NCI-H524 treated with DMSO at 0.1 percent for 48 hours (cell line): ENCODE measurements at regions not wholly inside any gene's neighbourhood (a gene's known extent, or its start where the extent isn't known, plus 50 kb on each side); places are given as distances from the start of the nearest gene placed in this dataset.
"Not testable (repeated sequence)": the region's sequence is repeated elsewhere in the genome, so short reads cannot be mapped to it uniquely, and the experiment has no call there.

ENCODE experiments used
- DNase-seq: peaks from one replicate; lab custom pipeline; 2025; lab: John Stamatoyannopoulos, UW

- DNase-seq = not testable (repeated sequence)
Measured at GRCh38 chr11:100531290-100531689, 155.8 kb upstream of the ARHGAP42 start.

- no peak for DNase-seq
Measured at GRCh38 chr11:100536979-100537378, 150.1 kb upstream of the ARHGAP42 start.

GRCh38 chr11:100543386-100543785, 143.7 kb upstream of the ARHGAP42 start:
- DNase-seq = no peak

GRCh38 chr11:100545556-100545955, 141.5 kb upstream of the ARHGAP42 start:
- no peak for DNase-seq

- no peak for DNase-seq
Measured at GRCh38 chr11:100545970-100546369, 141.1 kb upstream of the ARHGAP42 start.

- no peak for DNase-seq
Measured at GRCh38 chr11:100546714-100547113, 140.4 kb upstream of the ARHGAP42 start.

GRCh38 chr11:100550298-100550697, 136.8 kb upstream of the ARHGAP42 start:
- DNase-seq = no peak

- DNase-seq = no peak
Measured at GRCh38 chr11:100550912-100551632, 136.0 kb upstream of the ARHGAP42 start.

- DNase-seq = no peak
Measured at GRCh38 chr11:100555931-100556330, 131.2 kb upstream of the ARHGAP42 start.

GRCh38 chr11:100556781-100557180, 130.3 kb upstream of the ARHGAP42 start:
- no peak for DNase-seq

GRCh38 chr11:100557830-100558611, 129.1 kb upstream of the ARHGAP42 start:
- no peak for DNase-seq

GRCh38 chr11:100560606-100561005, 126.5 kb upstream of the ARHGAP42 start:
- DNase-seq = no peak

- no peak for DNase-seq
Measured at GRCh38 chr11:100561323-100561722, 125.8 kb upstream of the ARHGAP42 start.

- no peak for DNase-seq
Measured at GRCh38 chr11:100562128-100562527, 125.0 kb upstream of the ARHGAP42 start.

- no peak for DNase-seq
Measured at GRCh38 chr11:100563541-100564280, 123.4 kb upstream of the ARHGAP42 start.

- DNase-seq = no peak
Measured at GRCh38 chr11:100573911-100574513, 113.1 kb upstream of the ARHGAP42 start.

- DNase-seq = no peak
Measured at GRCh38 chr11:100574894-100575769, 112.0 kb upstream of the ARHGAP42 start.

- peak; percentile 10 for DNase-seq
Measured at GRCh38 chr11:100575860-100576717, 111.0 kb upstream of the ARHGAP42 start.

GRCh38 chr11:100576718-100577021, 110.4 kb upstream of the ARHGAP42 start:
- no peak for DNase-seq

GRCh38 chr11:100578831-100579311, 108.2 kb upstream of the ARHGAP42 start:
- no peak for DNase-seq
